ENCODE measurements at regions not wholly inside any gene's neighbourhood (a gene's known extent, or its start where the extent isn't known, plus 50 kb on each side); places are given as distances from the start of the nearest gene placed in this dataset.

GRCh38 chr1:181858135-181858534 is 203.4 kb downstream of the ZNF648 start:
- TF ChIP-seq POLR2A (IDR thresholded peaks at IDR 0.05; ENCODE audit: low read depth, low read length) (no peak), TAF1 (IDR thresholded peaks at IDR 0.05; ENCODE audit: low read depth, low read length) (no peak), POLR2AphosphoS5 (IDR thresholded peaks at IDR 0.05; ENCODE audit: low read depth, low read length) (no peak), PAX5 (IDR thresholded peaks at IDR 0.05; ENCODE audit: insufficient read depth, low read length, severe bottlenecking) (no peak), POU2F2 (IDR thresholded peaks at IDR 0.05; ENCODE audit: low read depth, low read length) (no peak), SPI1 (IDR thresholded peaks at IDR 0.05; ENCODE audit: low read depth, low read length) (no peak)
